HG02885 (cell line): ENCODE measurements at regions not wholly inside any gene's neighbourhood (a gene's known extent, or its start where the extent isn't known, plus 50 kb on each side); places are given as distances from the start of the nearest gene placed in this dataset.
"Not testable (repeated sequence)": the region's sequence is repeated elsewhere in the genome, so short reads cannot be mapped to it uniquely, and the experiment has no call there.

Experiments used
- ATAC-seq: cut with Tn5 transposase; IDR thresholded peaks from one replicate; pipeline ENCODE4 v1.9.1; 2021; ENCODE audit warnings: mild to moderate bottlenecking; ENCODE audit not compliant: unreplicated experiment, poor library complexity

DNA sequence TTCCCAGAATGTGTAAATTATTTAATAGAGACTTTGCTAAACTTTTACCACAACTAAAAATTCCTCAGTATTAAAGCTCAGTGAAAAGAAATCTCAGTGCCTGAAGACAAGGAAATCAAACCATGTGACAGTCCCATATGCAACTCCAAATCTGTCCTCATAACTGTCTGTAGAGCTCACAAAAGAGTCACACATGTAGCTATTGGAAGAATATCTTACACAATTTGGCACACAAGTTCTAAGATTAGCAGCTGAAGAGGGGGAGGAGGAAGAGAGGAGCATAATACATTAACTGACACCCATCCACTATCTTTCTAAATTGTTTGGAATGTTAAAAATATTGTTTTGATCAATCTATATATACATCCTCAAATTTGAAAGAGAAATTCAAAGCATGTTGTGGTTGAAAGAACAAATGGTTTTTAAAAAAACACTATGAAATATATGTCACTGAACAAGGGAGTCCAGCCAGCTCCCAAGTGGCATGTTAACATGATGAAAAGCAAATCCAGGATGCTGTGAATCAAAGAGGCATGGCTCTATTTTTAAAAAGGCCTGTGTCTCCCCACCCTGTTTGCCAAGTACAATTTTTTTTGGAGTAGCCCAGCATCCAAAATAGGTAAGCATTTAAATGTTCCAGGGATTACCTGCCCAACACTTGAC is 126.3 kb upstream of the NANOGP8 start:
- ATAC-seq, result no peak

- ATAC-seq, result no peak
Observed at GRCh38 chr15:35210370-35210769, 125.3 kb upstream of the NANOGP8 start.

GRCh38 chr15:35209838-35210237 is 124.7 kb upstream of the NANOGP8 start:
- ATAC-seq, result no peak

DNA sequence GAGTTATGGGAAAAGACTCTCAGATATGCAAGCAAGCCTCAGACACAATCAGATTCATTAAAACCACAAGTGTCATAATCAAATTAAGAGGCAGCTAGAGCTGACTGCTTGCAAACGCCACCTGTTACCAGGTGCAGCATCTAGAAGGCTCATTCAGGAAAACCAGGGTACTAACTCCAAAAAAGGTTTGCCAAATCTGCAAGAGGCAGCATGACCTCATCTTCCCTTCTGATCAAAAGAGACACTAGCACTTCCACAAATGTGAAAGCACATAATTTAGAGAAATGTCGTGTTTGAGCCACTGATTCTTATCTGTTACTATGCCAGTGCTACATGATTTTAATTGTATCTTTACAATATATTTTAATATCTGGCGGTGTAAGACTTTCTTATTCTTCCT is 123.3 kb upstream of the NANOGP8 start:
- ATAC-seq, result no peak

DNA sequence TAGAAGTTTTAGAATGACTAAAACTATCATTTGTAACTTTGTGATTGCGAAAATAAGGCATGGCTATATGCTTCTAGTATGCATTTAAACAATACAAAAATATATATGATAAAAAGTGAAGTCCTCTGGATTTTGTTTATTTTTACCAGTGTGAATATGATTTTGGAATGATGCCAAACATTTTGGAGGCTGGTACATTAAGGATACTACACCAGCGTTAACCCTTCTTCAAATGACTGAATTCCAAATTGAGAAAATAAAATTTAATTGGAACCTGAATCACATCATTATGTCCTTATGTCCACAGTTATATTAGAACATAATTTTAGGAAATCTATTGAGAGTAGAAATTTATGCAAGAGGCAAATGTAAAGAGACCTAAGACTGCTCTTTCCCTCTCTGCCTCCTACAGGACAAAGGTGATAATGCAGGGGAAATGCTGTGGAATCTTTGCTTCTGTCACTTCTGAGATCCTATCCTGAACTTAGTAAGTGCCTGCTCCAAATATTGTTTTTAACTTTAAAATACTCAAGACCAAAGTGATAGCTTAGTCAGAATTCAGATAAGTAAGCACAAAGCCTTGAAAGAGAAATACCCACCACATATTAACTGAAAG is 121.1 kb upstream of the NANOGP8 start:
- no peak for ATAC-seq

GRCh38 chr15:35198197-35198596 is 113.1 kb upstream of the NANOGP8 start:
- ATAC-seq, result no peak

GRCh38 chr15:35197754-35198153 is 112.7 kb upstream of the NANOGP8 start:
- ATAC-seq, result no peak

DNA sequence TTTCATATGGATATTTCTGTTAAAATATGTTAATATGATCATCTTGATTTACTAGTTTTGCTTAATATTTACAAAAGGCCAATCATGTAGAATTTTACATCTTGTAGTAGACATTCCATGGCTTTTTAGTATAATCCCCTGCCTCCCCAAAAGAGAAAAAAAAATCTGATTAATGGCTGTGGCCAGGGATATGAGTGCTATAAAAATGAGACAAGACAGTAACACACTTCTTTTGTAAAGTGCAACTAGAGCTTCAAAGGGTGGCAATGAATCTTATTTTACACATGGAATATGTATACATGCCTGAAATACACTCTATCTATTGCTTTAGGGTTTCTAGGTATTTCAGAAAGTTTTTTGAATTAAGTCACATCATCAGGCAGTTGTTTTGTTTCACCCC is 112.2 kb upstream of the NANOGP8 start:
- no peak for ATAC-seq

DNA sequence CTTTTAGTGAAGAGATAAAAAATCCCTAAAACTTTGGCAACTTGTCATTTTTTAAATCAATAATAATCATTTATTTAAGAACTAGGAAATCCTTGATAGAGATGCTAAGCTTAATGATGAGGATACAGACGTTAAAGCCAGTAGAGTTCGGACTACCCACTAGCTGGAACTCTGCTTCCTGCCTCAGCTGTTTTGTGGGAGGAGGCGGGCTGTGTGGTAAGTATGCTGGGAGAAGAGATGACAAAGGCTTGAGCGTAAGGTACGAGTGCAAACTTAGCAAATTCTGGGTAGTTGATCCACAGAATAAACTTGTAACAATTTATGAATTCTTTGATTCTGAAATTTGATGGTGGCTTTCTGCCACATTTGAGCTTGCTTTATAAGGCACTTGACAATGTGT is 111.2 kb upstream of the NANOGP8 start:
- no peak for ATAC-seq

- ATAC-seq, result no peak
Observed at GRCh38 chr15:35195649-35196048, 110.6 kb upstream of the NANOGP8 start.

GRCh38 chr15:35195031-35195430 is 109.9 kb upstream of the NANOGP8 start:
- no peak for ATAC-seq

- no peak for ATAC-seq
Observed at GRCh38 chr15:35194296-35194695, 109.2 kb upstream of the NANOGP8 start.

DNA sequence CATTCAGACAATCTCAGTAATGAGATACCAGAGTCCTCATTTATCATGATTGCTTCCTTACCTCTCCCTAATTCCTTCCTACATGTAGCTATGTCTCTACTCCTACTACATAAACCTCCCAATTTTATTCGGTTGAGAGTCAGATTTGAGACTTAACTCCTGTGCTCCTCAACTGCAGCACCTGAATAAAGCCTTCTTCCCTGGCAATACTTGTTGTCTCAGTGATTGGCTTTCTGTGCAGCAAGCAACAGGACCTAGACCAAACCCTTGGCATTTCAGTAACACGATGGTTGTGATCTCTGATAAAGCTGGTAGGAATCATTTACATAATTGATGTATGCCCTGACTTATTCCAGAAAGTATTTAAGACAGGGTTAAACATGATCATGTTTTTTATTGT is 106.7 kb upstream of the NANOGP8 start:
- no peak for ATAC-seq

- no peak for ATAC-seq
Observed at GRCh38 chr15:35186346-35186745, 101.3 kb upstream of the NANOGP8 start.

DNA sequence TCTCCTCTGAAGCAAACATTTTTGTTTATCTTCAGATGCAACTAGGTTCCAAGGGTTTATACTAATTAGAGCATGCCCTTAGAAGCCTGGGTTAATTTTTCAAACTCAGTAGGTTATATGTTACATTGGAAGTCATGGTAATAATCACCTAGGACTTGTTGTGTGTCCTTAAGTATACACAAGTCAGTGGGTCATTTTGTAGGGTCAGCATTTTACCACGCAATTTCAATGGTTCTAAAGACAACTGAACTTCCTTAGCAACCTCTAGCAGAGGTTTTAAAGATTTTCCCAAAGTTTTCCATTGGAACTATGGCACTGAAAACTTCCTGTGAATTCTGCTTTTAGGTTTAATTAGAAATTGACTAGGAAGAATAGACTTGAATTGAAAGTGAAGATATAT is 99.6 kb upstream of the NANOGP8 start:
- ATAC-seq, result no peak

DNA sequence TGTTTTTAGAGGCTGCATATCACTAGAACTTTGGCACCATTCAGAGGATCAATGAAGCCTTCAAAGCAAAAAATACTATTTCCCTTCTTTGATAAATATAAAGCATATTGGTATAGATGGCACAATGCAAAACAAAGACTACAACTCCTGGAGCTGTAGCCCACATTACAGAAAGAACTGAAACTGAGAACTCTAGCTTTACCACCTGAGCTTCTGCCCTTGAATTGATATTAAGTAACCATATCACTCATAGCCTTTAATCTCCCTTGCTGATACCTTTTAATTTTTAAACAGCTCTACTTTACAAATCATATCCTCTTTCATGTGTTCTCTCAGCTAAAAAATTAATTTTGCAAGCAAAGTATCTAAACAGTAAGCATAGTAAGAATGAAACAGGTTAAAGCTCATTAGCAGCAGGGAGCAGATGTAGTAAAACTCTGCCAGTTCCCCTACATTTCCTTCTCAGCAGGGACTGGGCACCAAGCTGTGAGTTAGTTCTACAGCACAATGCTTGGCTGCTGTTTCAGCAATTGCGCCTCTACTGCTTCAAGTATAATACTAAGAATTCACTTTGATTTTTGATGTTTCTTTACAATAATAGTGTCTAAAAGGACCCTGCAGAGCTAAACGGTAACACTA is 97.9 kb upstream of the NANOGP8 start:
- ATAC-seq, result no peak

GRCh38 chr15:35181538-35181937 is 96.4 kb upstream of the NANOGP8 start:
- peak; percentile 94 for ATAC-seq

DNA sequence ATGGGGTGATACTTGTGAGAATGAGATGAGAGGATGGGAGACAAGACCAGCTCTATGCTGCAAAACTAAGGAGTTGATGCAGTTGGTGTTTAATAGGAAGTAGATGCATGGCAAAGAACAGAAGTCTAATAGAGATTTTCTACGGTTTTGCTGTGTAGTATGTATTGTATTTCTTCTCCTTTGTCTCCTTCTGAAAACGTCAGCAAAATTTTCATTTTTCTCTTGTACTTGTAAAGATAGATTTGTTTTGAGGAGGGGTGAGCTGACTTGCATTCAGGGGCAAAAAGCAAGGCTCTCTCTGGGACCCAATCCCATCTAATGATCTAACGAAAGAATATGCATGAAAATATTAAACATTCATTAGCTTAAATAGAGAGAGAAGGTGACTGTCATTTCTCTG is 94.6 kb upstream of the NANOGP8 start:
- no peak for ATAC-seq

DNA sequence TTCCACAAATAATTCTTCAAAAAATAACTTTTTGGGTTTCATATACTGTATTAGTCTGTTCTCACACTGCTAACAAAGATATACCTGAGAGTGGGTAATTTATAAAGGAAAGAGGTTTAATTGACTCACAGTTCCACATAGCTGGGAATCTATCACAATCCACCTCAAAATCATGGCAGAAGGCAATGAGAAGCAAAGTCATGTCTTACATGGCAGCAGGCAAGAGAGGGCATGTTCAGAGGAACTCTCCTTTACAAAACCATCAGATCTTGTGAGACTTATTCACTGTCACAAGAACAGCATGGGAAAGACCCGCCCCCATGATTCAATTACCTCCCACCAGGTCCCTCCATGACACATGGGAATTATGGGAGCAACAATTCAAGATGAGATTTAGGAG is 93.1 kb upstream of the NANOGP8 start:
- not testable (repeated sequence) for ATAC-seq

GRCh38 chr15:35174948-35175347 is 89.9 kb upstream of the NANOGP8 start:
- no peak for ATAC-seq

GRCh38 chr15:35173444-35174118 is 88.5 kb upstream of the NANOGP8 start:
- ATAC-seq, result no peak
